ENCODE measurements at regions not wholly inside any gene's neighbourhood (a gene's known extent, or its start where the extent isn't known, plus 50 kb on each side); places are given as distances from the start of the nearest gene placed in this dataset.

GRCh38 chr7:157467496-157468212 lies 130.8 kb downstream of the DNAJB6 start:
- H3K4me3 ChIP-seq (ENCODE audit: low read depth, low read length) = no peak overlapping the region
- no peaks in the 10 kb centered on the region for H3K36me3 ChIP-seq (ENCODE audit: control insufficient read depth, insufficient read depth, low read length)
- peaks cover 36% of the 10 kb centered on the region for H3K27me3 ChIP-seq (ENCODE audit: control insufficient read depth, insufficient read depth, low read length)
- DNase-seq (ENCODE audit: low read depth) = no peak
- TF ChIP-seq CTCF (IDR thresholded peaks at IDR 0.05; ENCODE audit: insufficient read depth, low read length, poor library complexity, severe bottlenecking) = no peak

- Histone ChIP-seq H3K36me3 (ENCODE audit: control insufficient read depth, insufficient read depth, low read length) (no peaks in the 10 kb centered on the region), H3K27me3 (ENCODE audit: control insufficient read depth, insufficient read depth, low read length) (peaks cover 32% of the 10 kb centered on the region), H3K4me3 (ENCODE audit: low read depth, low read length) (no peak overlapping the region)
- TF ChIP-seq CTCF (IDR thresholded peaks at IDR 0.05; ENCODE audit: insufficient read depth, low read length, poor library complexity, severe bottlenecking) = no peak
- no peak for DNase-seq (ENCODE audit: low read depth)
Measured at GRCh38 chr7:157468221-157469111, 131.7 kb downstream of the DNAJB6 start.

GRCh38 chr7:157469181-157470016 lies 132.6 kb downstream of the DNAJB6 start:
- Histone ChIP-seq H3K36me3 (ENCODE audit: control insufficient read depth, insufficient read depth, low read length) (no peaks in the 10 kb centered on the region), H3K4me3 (ENCODE audit: low read depth, low read length) (no peak overlapping the region), H3K27me3 (ENCODE audit: control insufficient read depth, insufficient read depth, low read length) (peaks cover 28% of the 10 kb centered on the region)
- no peak for DNase-seq (ENCODE audit: low read depth)
- no peak for TF ChIP-seq CTCF (IDR thresholded peaks at IDR 0.05; ENCODE audit: insufficient read depth, low read length, poor library complexity, severe bottlenecking)

GRCh38 chr7:157470017-157470322 lies 133.2 kb downstream of the DNAJB6 start:
- Histone ChIP-seq H3K4me3 (ENCODE audit: low read depth, low read length) (no peak overlapping the region), H3K36me3 (ENCODE audit: control insufficient read depth, insufficient read depth, low read length) (no peaks in the 10 kb centered on the region), H3K27me3 (ENCODE audit: control insufficient read depth, insufficient read depth, low read length) (peaks cover 22% of the 10 kb centered on the region)
- no peak for DNase-seq (ENCODE audit: low read depth)
- no peak for TF ChIP-seq CTCF (IDR thresholded peaks at IDR 0.05; ENCODE audit: insufficient read depth, low read length, poor library complexity, severe bottlenecking)

GRCh38 chr7:157470701-157471131 lies 133.9 kb downstream of the DNAJB6 start:
- H3K4me3 ChIP-seq (ENCODE audit: low read depth, low read length) = no peak overlapping the region
- H3K36me3 ChIP-seq (ENCODE audit: control insufficient read depth, insufficient read depth, low read length) = no peaks in the 10 kb centered on the region
- no peak for DNase-seq (ENCODE audit: low read depth)
- TF ChIP-seq CTCF (IDR thresholded peaks at IDR 0.05; ENCODE audit: insufficient read depth, low read length, poor library complexity, severe bottlenecking) = no peak
- peaks cover 18% of the 10 kb centered on the region for H3K27me3 ChIP-seq (ENCODE audit: control insufficient read depth, insufficient read depth, low read length)
